ENCODE measurements at regions not wholly inside any gene's neighbourhood (a gene's known extent, or its start where the extent isn't known, plus 50 kb on each side); places are given as distances from the start of the nearest gene placed in this dataset.

GRCh38 chr6:126117251-126117650 lies 130.9 kb downstream of the TRMT11 start:
- Mint-ChIP-seq H3K4me3 (no peak overlapping the region), H3K27me3 (ENCODE audit: insufficient read depth) (no peaks in the 10 kb centered on the region), H3K36me3 (ENCODE audit: low read depth) (no peaks in the 10 kb centered on the region), H3K4me1 (ENCODE audit: low read depth) (peaks cover 15% of the 10 kb centered on the region), H3K9me3 (no peaks in the 10 kb centered on the region), H3K27ac (no peak overlapping the region)
- peak; percentile 12 for DNase-seq
- TF ChIP-seq CTCF (IDR thresholded peaks at IDR 0.05), result no peak

DNA sequence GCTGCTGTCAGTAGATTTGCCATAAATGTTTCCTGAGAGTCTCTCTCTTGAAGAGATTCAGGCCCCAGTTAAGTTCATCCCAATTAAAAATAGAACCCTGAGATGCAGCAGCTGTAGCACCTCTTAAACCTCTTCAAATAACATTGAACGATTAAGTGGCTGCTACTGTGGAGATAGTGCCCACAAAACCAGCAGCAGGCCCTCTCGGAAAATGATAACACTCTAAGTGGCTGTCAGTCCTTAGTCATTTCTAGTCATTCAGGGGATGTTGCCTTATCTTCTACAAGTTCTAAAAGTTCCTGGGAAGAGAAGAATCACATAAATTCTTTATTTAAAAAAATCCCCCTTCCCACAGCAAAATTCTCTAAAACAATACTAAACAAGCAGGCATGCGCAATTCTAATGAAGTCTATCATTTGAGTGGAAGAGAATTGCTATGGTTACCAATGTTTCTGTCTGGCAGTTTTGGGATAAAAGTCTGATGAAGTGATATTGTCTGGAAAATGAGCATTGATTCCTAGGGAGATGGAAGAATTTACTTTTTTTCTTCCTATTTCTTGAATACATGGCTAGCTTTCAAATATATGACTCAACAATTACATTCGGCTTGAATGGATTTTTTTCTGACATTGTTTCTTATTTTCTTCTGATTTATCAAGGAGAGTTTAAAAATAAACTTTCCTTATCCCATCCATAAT lies 131.9 kb downstream of the TRMT11 start:
- no peak overlapping the region for H3K27ac Mint-ChIP-seq
- no peaks in the 10 kb centered on the region for H3K27me3 Mint-ChIP-seq (ENCODE audit: insufficient read depth)
- peaks cover 15% of the 10 kb centered on the region for H3K4me1 Mint-ChIP-seq (ENCODE audit: low read depth)
- no peaks in the 10 kb centered on the region for H3K9me3 Mint-ChIP-seq
- no peak for TF ChIP-seq CTCF (IDR thresholded peaks at IDR 0.05)
- H3K4me3 Mint-ChIP-seq, result no peak overlapping the region
- no peak for DNase-seq
- H3K36me3 Mint-ChIP-seq (ENCODE audit: low read depth), result no peaks in the 10 kb centered on the region

DNA sequence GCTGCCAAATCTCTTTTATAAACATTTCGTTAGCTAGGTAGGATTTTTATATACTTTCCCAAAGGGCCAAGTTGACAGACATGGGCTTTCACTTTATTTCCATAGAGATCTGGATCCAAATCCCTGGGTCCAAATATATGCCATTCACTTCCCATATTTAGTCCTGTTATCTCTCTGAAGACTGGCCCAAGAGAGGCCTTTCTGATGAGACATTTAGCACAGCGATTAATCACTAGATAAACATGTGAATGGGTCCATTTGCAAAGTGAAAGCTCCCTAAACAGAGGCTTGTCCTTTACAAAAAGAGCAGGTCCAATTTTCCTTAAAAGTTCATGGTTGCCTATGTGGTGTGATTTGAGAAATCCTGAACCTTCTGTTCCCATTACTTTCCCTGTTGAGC lies 132.6 kb downstream of the TRMT11 start:
- Mint-ChIP-seq H3K27ac (no peak overlapping the region), H3K36me3 (ENCODE audit: low read depth) (no peaks in the 10 kb centered on the region), H3K4me1 (ENCODE audit: low read depth) (peaks cover 15% of the 10 kb centered on the region), H3K9me3 (no peaks in the 10 kb centered on the region), H3K27me3 (ENCODE audit: insufficient read depth) (no peaks in the 10 kb centered on the region), H3K4me3 (no peak overlapping the region)
- TF ChIP-seq CTCF (IDR thresholded peaks at IDR 0.05), result no peak
- no peak for DNase-seq

GRCh38 chr6:126123226-126123625 lies 136.9 kb downstream of the TRMT11 start:
- peaks cover 6% of the 10 kb centered on the region for H3K4me1 Mint-ChIP-seq (ENCODE audit: low read depth)
- TF ChIP-seq CTCF (IDR thresholded peaks at IDR 0.05), result no peak
- no peaks in the 10 kb centered on the region for H3K27me3 Mint-ChIP-seq (ENCODE audit: insufficient read depth)
- no peak overlapping the region for H3K4me3 Mint-ChIP-seq
- no peaks in the 10 kb centered on the region for H3K9me3 Mint-ChIP-seq
- H3K27ac Mint-ChIP-seq, result no peak overlapping the region
- no peak for DNase-seq
- no peaks in the 10 kb centered on the region for H3K36me3 Mint-ChIP-seq (ENCODE audit: low read depth)

DNA sequence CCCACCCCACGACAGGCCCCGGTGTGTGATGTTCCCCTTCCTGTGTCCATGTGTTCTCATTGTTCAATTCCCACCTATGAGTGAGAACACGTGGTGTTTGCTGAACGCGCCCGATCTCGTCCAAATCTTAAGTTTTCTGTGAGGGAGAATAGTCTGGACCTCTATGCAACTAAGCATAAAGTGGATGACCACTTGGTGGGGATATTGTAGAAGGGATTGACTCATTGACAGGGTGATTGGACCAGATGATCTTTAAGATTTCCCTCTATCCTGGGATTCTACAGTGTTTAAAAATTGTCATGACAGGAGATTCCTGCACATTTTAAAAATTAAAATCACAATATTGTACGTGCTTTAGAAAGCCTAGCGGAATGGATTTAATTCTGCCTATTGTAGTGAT lies 141.3 kb downstream of the TRMT11 start:
- TF ChIP-seq CTCF (IDR thresholded peaks at IDR 0.05), result no peak
- no peaks in the 10 kb centered on the region for H3K36me3 Mint-ChIP-seq (ENCODE audit: low read depth)
- no peaks in the 10 kb centered on the region for H3K27me3 Mint-ChIP-seq (ENCODE audit: insufficient read depth)
- no peaks in the 10 kb centered on the region for H3K9me3 Mint-ChIP-seq
- no peak for DNase-seq
- no peak overlapping the region for H3K4me3 Mint-ChIP-seq
- no peak overlapping the region for H3K27ac Mint-ChIP-seq
- H3K4me1 Mint-ChIP-seq (ENCODE audit: low read depth), result no peaks in the 10 kb centered on the region

DNA sequence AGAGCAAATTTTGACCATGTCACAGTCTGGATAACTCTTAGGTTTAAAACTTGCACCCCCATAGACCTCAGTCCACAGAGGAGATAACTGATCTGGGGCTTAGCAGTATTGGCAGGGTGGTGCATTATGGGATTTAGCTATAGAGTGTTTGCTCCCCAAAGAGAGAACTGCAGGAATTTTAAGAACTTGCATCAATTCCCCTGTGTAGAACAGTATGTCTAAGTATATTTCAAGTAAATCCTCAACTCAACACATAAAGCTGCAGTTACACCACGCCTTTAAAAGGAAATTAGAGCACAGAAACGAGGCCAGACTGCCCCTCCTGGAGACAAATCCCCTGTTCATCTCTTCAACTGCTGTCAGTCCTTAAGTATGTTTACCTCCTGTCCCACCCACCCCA lies 144.9 kb downstream of the TRMT11 start:
- no peak overlapping the region for H3K4me3 Mint-ChIP-seq
- H3K36me3 Mint-ChIP-seq (ENCODE audit: low read depth), result no peaks in the 10 kb centered on the region
- TF ChIP-seq CTCF (IDR thresholded peaks at IDR 0.05), result no peak
- no peak for DNase-seq
- H3K27me3 Mint-ChIP-seq (ENCODE audit: insufficient read depth), result no peaks in the 10 kb centered on the region
- no peaks in the 10 kb centered on the region for H3K9me3 Mint-ChIP-seq
- no peak overlapping the region for H3K27ac Mint-ChIP-seq
- H3K4me1 Mint-ChIP-seq (ENCODE audit: low read depth), result no peaks in the 10 kb centered on the region
